GM12874 (cell line): ENCODE measurements at regions not wholly inside any gene's neighbourhood (a gene's known extent, or its start where the extent isn't known, plus 50 kb on each side); places are given as distances from the start of the nearest gene placed in this dataset.

Experiments
- TF ChIP-seq, protein P1 (sequence below): IDR thresholded peaks from 2 replicates; pipeline ENCODE4 v1.5.1; 2011; ENCODE audit warnings: low read depth, mild to moderate bottlenecking, control low read depth, low read length, moderate library complexity; ENCODE audit not compliant: insufficient read depth

DNA sequence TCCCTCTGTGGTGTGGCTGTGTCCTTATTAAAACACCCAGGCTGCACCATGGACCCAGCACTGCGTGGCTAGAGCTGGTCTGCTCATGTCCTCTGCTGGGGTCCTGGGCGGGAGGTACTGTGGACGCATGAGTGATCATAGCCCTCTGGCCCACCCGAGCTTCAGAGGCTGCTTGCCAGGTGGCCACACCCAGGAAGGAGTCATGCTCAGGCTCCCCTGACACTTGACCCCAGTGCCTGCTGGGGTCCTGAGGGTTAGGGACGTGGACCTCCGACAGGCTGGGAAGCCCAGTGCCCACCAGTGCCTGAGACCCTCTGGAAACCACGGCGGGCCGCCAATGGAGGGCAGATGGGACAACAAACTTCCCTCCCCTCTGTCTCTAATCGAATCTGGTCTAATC is 66.3 kb upstream of the HS6ST1 start:
- TF ChIP-seq, protein P1, sequence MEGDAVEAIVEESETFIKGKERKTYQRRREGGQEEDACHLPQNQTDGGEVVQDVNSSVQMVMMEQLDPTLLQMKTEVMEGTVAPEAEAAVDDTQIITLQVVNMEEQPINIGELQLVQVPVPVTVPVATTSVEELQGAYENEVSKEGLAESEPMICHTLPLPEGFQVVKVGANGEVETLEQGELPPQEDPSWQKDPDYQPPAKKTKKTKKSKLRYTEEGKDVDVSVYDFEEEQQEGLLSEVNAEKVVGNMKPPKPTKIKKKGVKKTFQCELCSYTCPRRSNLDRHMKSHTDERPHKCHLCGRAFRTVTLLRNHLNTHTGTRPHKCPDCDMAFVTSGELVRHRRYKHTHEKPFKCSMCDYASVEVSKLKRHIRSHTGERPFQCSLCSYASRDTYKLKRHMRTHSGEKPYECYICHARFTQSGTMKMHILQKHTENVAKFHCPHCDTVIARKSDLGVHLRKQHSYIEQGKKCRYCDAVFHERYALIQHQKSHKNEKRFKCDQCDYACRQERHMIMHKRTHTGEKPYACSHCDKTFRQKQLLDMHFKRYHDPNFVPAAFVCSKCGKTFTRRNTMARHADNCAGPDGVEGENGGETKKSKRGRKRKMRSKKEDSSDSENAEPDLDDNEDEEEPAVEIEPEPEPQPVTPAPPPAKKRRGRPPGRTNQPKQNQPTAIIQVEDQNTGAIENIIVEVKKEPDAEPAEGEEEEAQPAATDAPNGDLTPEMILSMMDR: no peak

DNA sequence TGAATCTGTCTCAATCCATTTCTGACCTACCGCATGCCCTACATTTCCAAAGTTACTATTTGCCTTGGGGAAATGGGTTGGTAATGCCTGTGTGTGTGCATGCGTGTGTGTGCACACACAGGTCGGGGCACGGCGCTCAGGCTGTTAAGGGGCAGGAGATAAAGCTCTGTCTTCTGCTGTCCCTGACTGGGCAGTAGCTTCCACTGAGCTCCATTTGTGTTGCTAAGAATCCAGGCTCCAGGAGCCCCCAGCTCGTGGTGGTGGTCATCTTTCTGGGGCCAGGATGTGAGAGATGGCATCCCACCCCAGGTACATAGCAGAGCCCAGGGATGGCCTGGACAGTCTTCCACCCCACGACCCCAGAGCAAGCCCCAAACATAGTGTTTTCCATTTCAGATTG is 66.7 kb upstream of the HS6ST1 start:
- TF ChIP-seq, protein P1: no peak

DNA sequence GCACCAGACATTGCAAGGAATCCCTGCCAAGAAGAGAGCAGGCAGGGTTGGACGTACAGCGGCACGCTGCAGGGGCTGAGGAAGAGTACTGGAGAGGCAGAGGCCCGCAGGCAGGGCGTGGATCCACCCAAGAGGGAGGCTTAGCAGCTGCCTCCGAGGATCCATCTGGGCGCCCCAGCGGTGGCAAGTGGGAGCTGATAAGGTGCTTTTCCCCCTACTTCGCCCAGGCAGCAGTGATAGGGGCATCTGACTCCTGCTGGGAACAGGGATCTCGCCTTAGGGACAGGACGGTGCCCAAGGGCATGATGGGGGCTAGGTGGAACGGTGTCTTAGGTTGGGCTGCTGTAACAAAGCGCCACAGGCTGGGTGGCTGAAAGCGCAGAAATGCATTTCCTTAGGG is 67.4 kb upstream of the HS6ST1 start:
- TF ChIP-seq, protein P1: no peak

DNA sequence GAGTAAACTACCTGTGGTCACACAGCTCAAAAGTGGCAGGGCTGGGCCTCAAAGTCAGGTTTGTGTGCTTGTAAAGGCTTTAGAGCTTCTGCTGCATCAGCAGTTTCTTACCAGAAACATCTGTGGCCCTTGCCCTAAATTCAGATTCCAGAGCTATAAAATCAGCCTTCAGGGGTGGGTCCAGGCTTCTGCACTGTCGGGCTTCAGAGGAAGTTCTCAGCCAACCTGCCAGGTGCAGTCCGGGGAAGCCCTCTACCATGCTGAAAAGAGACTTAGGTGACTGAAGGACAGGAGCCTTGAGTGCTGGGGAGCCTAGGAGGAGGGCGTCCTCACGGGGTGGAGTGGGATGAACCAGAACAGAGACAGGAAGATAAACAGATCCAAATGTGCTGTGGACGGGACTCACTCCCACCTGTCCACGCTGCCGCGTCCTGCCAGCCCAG is 69.9 kb upstream of the HS6ST1 start:
- TF ChIP-seq, protein P1: no peak

DNA sequence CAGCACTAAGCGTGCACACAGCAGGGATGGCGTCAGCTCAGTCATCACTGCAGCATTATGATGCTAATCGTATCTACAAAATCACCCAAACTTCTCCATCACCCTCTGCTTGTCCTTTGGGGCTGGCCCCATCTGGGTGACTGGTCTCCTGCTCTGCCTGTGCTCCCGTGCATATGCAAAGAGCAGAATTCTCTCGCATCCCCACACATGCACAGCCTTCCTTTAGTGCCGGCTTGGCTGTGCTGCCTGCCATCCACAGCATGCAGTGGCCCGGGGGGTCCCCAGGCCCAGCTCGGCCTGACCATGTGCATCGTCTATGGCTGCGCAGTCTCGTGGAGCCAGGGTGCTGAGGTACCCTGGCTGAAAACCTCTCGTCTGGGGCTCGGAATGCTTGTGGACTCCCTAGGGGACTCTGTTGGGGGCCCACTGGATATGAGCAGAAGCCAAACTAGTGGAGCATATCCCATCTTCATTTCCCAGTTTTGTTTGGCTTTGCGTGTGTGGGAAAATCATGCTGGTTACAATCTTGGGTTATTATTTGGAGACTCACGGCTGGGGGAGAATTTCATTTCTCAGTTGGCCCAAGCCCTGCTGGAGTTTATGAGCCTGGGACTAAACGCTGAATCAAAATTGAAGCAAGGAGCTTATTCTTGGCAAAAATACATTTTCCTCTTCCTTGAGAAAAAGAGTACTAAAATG is 70.9 kb upstream of the HS6ST1 start:
- TF ChIP-seq, protein P1: no peak

DNA sequence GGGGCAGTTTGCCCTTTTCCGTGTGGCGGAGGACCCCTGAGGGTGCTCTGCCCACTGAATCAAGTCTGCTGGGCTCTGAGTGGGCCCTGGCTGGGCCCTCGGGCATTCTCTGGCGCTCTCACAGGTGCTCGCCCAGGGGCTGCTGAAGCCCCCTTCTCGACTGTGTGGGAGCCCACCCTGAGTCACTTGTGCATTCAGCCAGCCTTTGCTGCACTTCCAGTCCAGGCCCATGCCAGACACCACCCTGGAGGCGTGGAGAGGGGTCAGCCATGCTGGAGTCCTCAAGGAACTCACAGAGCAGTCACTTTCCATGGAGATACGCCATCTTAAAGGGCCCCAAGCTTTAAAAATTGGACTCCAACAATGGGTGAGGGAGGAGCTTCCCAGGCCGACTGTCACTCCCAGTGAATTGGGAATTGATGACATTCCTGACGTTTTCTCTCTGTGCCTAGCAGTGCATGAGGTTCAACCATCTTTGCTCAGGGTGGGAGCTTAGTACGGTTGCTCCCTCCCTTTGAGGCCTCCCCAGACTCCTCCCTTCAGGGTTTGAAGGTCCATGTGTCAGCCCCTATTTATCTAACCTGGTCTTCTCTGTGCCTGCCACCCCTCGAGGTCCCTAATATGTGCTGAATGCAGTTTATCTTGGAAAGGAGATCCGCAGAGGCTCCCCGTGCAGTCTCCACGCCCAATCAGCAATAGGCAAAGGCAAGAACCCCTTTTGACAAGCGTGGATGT is 71.8 kb upstream of the HS6ST1 start:
- TF ChIP-seq, protein P1: no peak

DNA sequence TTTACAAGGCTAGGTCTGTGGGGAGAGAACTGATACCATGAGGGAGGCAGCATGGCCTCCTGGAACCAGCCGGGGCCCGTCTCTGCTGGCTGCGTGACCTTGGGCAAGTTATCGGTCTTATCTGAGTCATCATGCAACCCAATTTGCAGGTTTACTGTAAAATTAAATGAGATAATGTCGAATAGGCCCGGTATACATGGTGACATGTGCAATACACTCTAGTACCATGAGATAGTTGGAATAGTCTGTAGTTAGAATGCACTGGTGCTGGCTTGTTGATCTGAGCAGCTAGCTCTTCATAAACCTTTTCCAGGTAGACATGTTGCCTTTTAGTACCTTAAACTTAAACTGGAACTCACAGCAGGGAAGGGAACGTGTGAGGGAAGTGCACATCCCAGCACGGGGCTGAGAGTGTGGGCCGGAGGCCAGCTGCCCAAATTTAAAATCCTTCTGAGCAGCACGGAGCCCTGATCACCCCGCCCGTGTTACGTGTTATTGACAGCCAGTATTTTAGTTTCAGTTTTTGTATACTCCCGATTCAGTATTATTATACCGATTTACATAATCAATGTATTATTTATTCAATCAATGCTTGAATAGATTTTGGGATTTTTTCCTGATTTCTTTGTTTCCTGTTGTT is 72.4 kb upstream of the HS6ST1 start:
- TF ChIP-seq, protein P1: no peak
